ENCODE measurements at regions not wholly inside any gene's neighbourhood (a gene's known extent, or its start where the extent isn't known, plus 50 kb on each side); places are given as distances from the start of the nearest gene placed in this dataset.

DNA sequence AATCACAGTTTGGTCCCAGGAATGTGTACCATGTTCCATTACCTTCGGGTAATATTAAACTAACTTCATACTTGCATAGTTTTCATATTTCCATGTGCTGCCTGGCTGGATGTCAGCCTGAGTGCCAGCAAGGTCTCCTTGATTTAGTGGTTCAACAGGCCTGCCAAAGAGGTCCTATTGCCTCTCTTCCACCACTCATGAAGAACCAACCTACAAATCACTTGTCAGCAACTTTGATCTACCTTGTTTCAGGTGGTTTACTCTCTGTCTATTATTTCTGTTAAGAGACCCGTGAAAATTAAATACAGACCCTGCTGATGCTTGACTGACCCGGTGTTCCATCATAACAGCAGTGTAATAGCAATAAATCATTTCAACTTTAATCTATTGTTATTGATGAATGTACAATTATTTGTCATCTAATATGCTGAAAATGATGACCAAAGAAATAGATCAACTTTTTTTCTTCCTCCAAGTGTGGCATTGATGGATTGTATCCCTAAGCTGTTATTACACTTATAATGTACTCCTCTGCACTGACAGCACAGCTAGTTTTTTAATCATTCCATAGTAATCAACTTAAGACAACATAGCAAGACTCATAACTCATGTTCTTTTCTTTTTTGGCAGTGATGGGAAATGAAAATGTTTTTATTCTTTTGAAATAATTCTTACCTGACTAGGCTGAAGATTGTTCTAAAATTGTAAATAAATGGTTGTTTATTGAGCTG, 1220.2 kb upstream of the ACVR2A start:
- no TSS peak for BruUV-seq (replicated peaks)
- TF ChIP-seq, protein P1, sequence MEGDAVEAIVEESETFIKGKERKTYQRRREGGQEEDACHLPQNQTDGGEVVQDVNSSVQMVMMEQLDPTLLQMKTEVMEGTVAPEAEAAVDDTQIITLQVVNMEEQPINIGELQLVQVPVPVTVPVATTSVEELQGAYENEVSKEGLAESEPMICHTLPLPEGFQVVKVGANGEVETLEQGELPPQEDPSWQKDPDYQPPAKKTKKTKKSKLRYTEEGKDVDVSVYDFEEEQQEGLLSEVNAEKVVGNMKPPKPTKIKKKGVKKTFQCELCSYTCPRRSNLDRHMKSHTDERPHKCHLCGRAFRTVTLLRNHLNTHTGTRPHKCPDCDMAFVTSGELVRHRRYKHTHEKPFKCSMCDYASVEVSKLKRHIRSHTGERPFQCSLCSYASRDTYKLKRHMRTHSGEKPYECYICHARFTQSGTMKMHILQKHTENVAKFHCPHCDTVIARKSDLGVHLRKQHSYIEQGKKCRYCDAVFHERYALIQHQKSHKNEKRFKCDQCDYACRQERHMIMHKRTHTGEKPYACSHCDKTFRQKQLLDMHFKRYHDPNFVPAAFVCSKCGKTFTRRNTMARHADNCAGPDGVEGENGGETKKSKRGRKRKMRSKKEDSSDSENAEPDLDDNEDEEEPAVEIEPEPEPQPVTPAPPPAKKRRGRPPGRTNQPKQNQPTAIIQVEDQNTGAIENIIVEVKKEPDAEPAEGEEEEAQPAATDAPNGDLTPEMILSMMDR (IDR thresholded peaks at IDR 0.05): no peak
- TF ChIP-seq POLR2AphosphoS5 (IDR thresholded peaks at IDR 0.05; ENCODE audit: low read depth, low read length): no peak
- TF ChIP-seq SIN3A (IDR thresholded peaks at IDR 0.05; ENCODE audit: borderline replicate concordance, insufficient read depth, low read depth, low read length): no peak
- no peak for TF ChIP-seq TCF7L2 (IDR thresholded peaks at IDR 0.05; ENCODE audit: low read depth, low read length)
- TF ChIP-seq REST (IDR thresholded peaks at IDR 0.05; ENCODE audit: insufficient read depth in 1 of 2, low read depth in 2 of 2, low read length in 1 of 2): no peak
- in situ Hi-C loops (cut with HindIII; ENCODE audit: low pct_unique_long_range_greater_than_20kb, low sequenced_read_pairs): no loop called here

DNA sequence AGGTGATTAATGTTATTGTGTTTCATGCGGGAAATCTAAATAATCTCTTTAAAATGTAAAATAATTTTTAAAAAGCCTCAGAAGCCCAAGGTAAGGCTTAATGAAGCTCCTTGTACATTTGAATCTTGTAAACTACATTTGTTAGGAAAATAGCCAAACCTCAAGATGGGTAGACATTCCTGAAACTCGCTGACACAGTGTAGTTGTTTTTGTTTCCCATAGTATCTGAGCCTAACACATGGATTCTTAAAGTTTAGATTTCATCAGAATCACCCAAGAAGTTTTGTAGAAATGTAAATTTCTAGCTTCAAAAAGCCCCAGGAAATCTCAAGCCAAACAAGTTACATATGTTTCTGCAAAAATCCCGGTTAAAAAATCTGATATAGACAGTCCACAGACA, 1221.1 kb upstream of the ACVR2A start:
- H3K36me3 ChIP-seq (ENCODE audit: control insufficient read depth, insufficient read depth, low read length): no peaks in the 10 kb centered on the region
- no peak overlapping the region for H3K27ac ChIP-seq (ENCODE audit: low read length)
- POLR2A ChIA-PET: no interaction called here
- in situ Hi-C loops (cut with HindIII; ENCODE audit: low pct_unique_long_range_greater_than_20kb, low sequenced_read_pairs): no loop called here
- no peaks in the 10 kb centered on the region for H3K27me3 ChIP-seq (ENCODE audit: control insufficient read depth, insufficient read depth, low read length)
- intact Hi-C loops (cut with micrococcal nuclease; ENCODE audit: unreplicated experiment): no loop called here
- no peaks in the 10 kb centered on the region for H3K9me3 ChIP-seq (ENCODE audit: control insufficient read depth, insufficient read depth, low read depth, low read length)
- TF ChIP-seq, protein P1 (IDR thresholded peaks at IDR 0.05): no peak
- TF ChIP-seq SIN3A (IDR thresholded peaks at IDR 0.05; ENCODE audit: borderline replicate concordance, insufficient read depth, low read depth, low read length) (no peak), TCF7L2 (IDR thresholded peaks at IDR 0.05; ENCODE audit: low read depth, low read length) (no peak), REST (IDR thresholded peaks at IDR 0.05; ENCODE audit: insufficient read depth in 1 of 2, low read depth in 2 of 2, low read length in 1 of 2) (no peak), POLR2AphosphoS5 (IDR thresholded peaks at IDR 0.05; ENCODE audit: low read depth, low read length) (no peak)
- no peak overlapping the region for H3K4me3 ChIP-seq (ENCODE audit: low read depth in 2 of 2, low read length in 2 of 2)
- no peaks in the 10 kb centered on the region for H3K4me1 ChIP-seq (ENCODE audit: control insufficient read depth, insufficient read depth, low read length)
- CTCF ChIA-PET: interaction anchor here (0.6 kb wide), 1 partner anchor 1521 kb away, joined by 3 read pairs; no protein-coding TSS in a partner anchor
- ATAC-seq (no peak), DNase-seq (ENCODE audit: low read depth, low spot score) (no peak)
- no TSS peak for BruUV-seq (replicated peaks)

More for the DNA sequence above, 1220.2 kb upstream of the ACVR2A start:
- ATAC-seq (no peak), DNase-seq (ENCODE audit: low read depth, low spot score) (no peak)
- no peaks in the 10 kb centered on the region for H3K36me3 ChIP-seq (ENCODE audit: control insufficient read depth, insufficient read depth, low read length)
- CTCF ChIA-PET: interaction anchor here (0.6 kb wide), 1 partner anchor 1520 kb away, joined by 3 read pairs; no protein-coding TSS in a partner anchor
- H3K4me3 ChIP-seq (ENCODE audit: low read depth in 2 of 2, low read length in 2 of 2): no peak overlapping the region
- POLR2A ChIA-PET: no interaction called here
- H3K4me1 ChIP-seq (ENCODE audit: control insufficient read depth, insufficient read depth, low read length): no peaks in the 10 kb centered on the region
- H3K27ac ChIP-seq (ENCODE audit: low read length): no peak overlapping the region
- H3K9me3 ChIP-seq (ENCODE audit: control insufficient read depth, insufficient read depth, low read depth, low read length): no peaks in the 10 kb centered on the region
- intact Hi-C loops (cut with micrococcal nuclease; ENCODE audit: unreplicated experiment): no loop called here
- H3K27me3 ChIP-seq (ENCODE audit: control insufficient read depth, insufficient read depth, low read length): no peaks in the 10 kb centered on the region
